ENCODE measurements at regions not wholly inside any gene's neighbourhood (a gene's known extent, or its start where the extent isn't known, plus 50 kb on each side); places are given as distances from the start of the nearest gene placed in this dataset.

DNA sequence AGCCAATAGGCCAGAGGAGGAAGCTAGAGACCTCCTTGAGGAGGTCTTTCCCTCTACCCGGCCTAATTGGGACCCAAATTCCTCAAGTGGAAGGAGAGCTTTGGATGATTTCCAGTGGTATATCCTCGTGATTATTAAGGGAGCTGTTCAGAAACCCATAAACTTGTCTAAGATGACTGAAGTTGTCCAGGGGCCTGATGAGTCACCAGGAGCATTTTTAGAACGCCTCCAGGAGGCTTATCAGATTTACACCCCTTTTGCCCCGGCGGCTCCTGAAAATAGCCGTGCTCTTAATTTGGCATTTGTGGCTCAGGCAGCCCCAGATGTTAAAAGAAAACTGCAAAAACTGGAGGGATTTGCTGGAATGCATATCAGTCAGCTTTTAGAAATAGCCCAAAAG, 198.1 kb downstream of the ZNF486 start:
- TF ChIP-seq, protein P1, sequence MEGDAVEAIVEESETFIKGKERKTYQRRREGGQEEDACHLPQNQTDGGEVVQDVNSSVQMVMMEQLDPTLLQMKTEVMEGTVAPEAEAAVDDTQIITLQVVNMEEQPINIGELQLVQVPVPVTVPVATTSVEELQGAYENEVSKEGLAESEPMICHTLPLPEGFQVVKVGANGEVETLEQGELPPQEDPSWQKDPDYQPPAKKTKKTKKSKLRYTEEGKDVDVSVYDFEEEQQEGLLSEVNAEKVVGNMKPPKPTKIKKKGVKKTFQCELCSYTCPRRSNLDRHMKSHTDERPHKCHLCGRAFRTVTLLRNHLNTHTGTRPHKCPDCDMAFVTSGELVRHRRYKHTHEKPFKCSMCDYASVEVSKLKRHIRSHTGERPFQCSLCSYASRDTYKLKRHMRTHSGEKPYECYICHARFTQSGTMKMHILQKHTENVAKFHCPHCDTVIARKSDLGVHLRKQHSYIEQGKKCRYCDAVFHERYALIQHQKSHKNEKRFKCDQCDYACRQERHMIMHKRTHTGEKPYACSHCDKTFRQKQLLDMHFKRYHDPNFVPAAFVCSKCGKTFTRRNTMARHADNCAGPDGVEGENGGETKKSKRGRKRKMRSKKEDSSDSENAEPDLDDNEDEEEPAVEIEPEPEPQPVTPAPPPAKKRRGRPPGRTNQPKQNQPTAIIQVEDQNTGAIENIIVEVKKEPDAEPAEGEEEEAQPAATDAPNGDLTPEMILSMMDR (optimal IDR thresholded peaks at IDR 0.05 in 1 of 3, IDR thresholded peaks at IDR 0.05 in 1 of 3, conservative IDR thresholded peaks at IDR 0.05 in 1 of 3; ENCODE audit: extremely low read depth in 1 of 3, insufficient read depth in 2 of 3, low read length in 3 of 3) = no peak
- no peak for TF ChIP-seq EZH2 (IDR thresholded peaks at IDR 0.05; ENCODE audit: low read length)

All from keratinocyte (primary cell).